ENCODE measurements at regions not wholly inside any gene's neighbourhood (a gene's known extent, or its start where the extent isn't known, plus 50 kb on each side); places are given as distances from the start of the nearest gene placed in this dataset.

GRCh38 chr2:65553504-65554074, 121.2 kb upstream of the SPRED2 start:
- no peak overlapping the region for H3K9ac ChIP-seq
- H3K4me3 ChIP-seq (ENCODE audit: low read depth in 2 of 2, low read length in 1 of 2), result no peak overlapping the region; a peak in 1 of 4 replicates
- H3K36me3 ChIP-seq (replicated peaks in 1 of 2; ENCODE audit: control insufficient read depth in 1 of 2, insufficient read depth in 2 of 2, low read length in 1 of 2), result no peaks in the 10 kb centered on the region
- no peaks in the 10 kb centered on the region for H3K79me2 ChIP-seq (ENCODE audit: insufficient read depth)
- ChIA-PET POLR2A (interaction anchor here (1.1 kb wide), 1 partner anchor 118 kb away, joined by 4 read pairs; no protein-coding TSS in a partner anchor), CTCF (interaction anchor here (0.7 to 2.8 kb wide), 14 partner anchors 13 to 302 kb away, joined by 3 to 23 read pairs (median 3); partner anchors contain the start of gene SPRED2)
- peaks cover 6 to 8% of the 10 kb centered on the region in 2 experiments; a peak in 2 of 4 replicates for H3K4me1 ChIP-seq (ENCODE audit: control insufficient read depth in 1 of 2, insufficient read depth in 2 of 2, low read depth in 1 of 2, low read length in 1 of 2)
- H4K20me1 ChIP-seq (ENCODE audit: insufficient read depth), result no peaks in the 10 kb centered on the region
- H3K9me3 ChIP-seq, result no peaks in the 10 kb centered on the region
- H3K4me2 ChIP-seq, result no peak overlapping the region
- H3K27me3 ChIP-seq (ENCODE audit: insufficient read depth), result no peaks in the 10 kb centered on the region
- H3K9me2 ChIP-seq, result no peaks in the 10 kb centered on the region
- H3F3A ChIP-seq (replicated peaks; ENCODE audit: insufficient read depth), result no peaks in the 10 kb centered on the region
- DNase-seq, result no peak
- no peak for TF ChIP-seq USF1 (IDR thresholded peaks at IDR 0.05; ENCODE audit: borderline replicate concordance, low read depth)
- TF ChIP-seq NFIC (IDR thresholded peaks at IDR 0.05; ENCODE audit: borderline replicate concordance), result no peak
- TF ChIP-seq JUND (IDR thresholded peaks at IDR 0.05), result no peak
- H3K27ac ChIP-seq (ENCODE audit: low read depth in 2 of 2, low read length in 1 of 2), result no peak overlapping the region
- 70% methylated on average over 10 of the region's 10 CpGs for WGBS (ENCODE audit: low lambda C conversion rate)
- no peak overlapping the region; the same call in 1 of the 2 replicates for H2AFZ ChIP-seq (ENCODE audit: low read depth)

- 97% methylated on average over 7 of the region's 7 CpGs for WGBS (ENCODE audit: low lambda C conversion rate)
- POLR2A ChIA-PET, result no interaction called here
- CTCF ChIA-PET, result interaction anchor here (1.9 to 2.8 kb wide), 2 partner anchors 286 kb away, joined by 7 to 23 read pairs; no protein-coding TSS in a partner anchor
Observed at GRCh38 chr2:65551528-65551927, 119.1 kb upstream of the SPRED2 start.

GRCh38 chr2:65550246-65550645, 117.8 kb upstream of the SPRED2 start:
- 70% methylated on average over 7 of the region's 7 CpGs for WGBS (ENCODE audit: low lambda C conversion rate)
- Histone ChIP-seq H3K9me3 (no peaks in the 10 kb centered on the region), H3K4me1 (ENCODE audit: control insufficient read depth in 1 of 2, insufficient read depth in 2 of 2, low read depth in 1 of 2, low read length in 1 of 2) (peaks cover 8 to 15% of the 10 kb centered on the region in 2 experiments; a peak in 2 of 4 replicates), H3K79me2 (ENCODE audit: insufficient read depth) (no peaks in the 10 kb centered on the region), H3K9ac (no peak overlapping the region), H3K9me2 (no peaks in the 10 kb centered on the region), H3K36me3 (replicated peaks in 1 of 2; ENCODE audit: control insufficient read depth in 1 of 2, insufficient read depth in 2 of 2, low read length in 1 of 2) (no peaks in the 10 kb centered on the region), H3K4me2 (no peak overlapping the region), H3F3A (replicated peaks; ENCODE audit: insufficient read depth) (no peaks in the 10 kb centered on the region), H3K4me3 (ENCODE audit: low read depth in 2 of 2, low read length in 1 of 2) (no peak overlapping the region), H2AFZ (ENCODE audit: low read depth) (no peak overlapping the region), H4K20me1 (ENCODE audit: insufficient read depth) (no peaks in the 10 kb centered on the region), H3K27ac (ENCODE audit: low read depth in 2 of 2, low read length in 1 of 2) (no peak overlapping the region), H3K27me3 (ENCODE audit: insufficient read depth) (no peaks in the 10 kb centered on the region)
- POLR2A ChIA-PET, result no interaction called here
- no peak for DNase-seq
- CTCF ChIA-PET, result interaction anchor here (0.6 to 1.9 kb wide), 3 partner anchors 34 to 285 kb away, joined by 3 to 7 read pairs (median 4); no protein-coding TSS in a partner anchor
- TF ChIP-seq PBX3 (IDR thresholded peaks at IDR 0.05) (no peak), EP300 (IDR thresholded peaks at IDR 0.05; ENCODE audit: borderline replicate concordance in 1 of 2, low read depth in 1 of 2, low read length in 1 of 2) (no peak), FOXJ3 (CRISPR knock-in tag; IDR thresholded peaks at IDR 0.05) (no peak), NFIC (IDR thresholded peaks at IDR 0.05; ENCODE audit: borderline replicate concordance) (no peak), CTCF (IDR thresholded peaks at IDR 0.05) (no peak), TCF12 (IDR thresholded peaks at IDR 0.05) (no peak), MEF2A (IDR thresholded peaks at IDR 0.05; ENCODE audit: borderline replicate concordance, low read depth) (no peak), YY1 (IDR thresholded peaks at IDR 0.05; ENCODE audit: low read depth) (no peak), POLR2AphosphoS5 (IDR thresholded peaks at IDR 0.05; ENCODE audit: low read depth, low read length) (no peak), FOXM1 (IDR thresholded peaks at IDR 0.05; ENCODE audit: low read depth) (no peak), TEAD4 (IDR thresholded peaks at IDR 0.05; ENCODE audit: borderline replicate concordance, insufficient read depth) (no peak)

More at GRCh38 chr2:65551528-65551927, 119.1 kb upstream of the SPRED2 start:
- Histone ChIP-seq H3K36me3 (replicated peaks in 1 of 2; ENCODE audit: control insufficient read depth in 1 of 2, insufficient read depth in 2 of 2, low read length in 1 of 2) (no peaks in the 10 kb centered on the region), H3K4me1 (ENCODE audit: control insufficient read depth in 1 of 2, insufficient read depth in 2 of 2, low read depth in 1 of 2, low read length in 1 of 2) (peaks cover 8 to 10% of the 10 kb centered on the region in 2 experiments; a peak in 2 of 4 replicates), H2AFZ (ENCODE audit: low read depth) (no peak overlapping the region), H3K79me2 (ENCODE audit: insufficient read depth) (no peaks in the 10 kb centered on the region), H3K27me3 (ENCODE audit: insufficient read depth) (no peaks in the 10 kb centered on the region), H3K9me2 (no peaks in the 10 kb centered on the region), H3K9me3 (no peaks in the 10 kb centered on the region), H3K4me3 (ENCODE audit: low read depth in 2 of 2, low read length in 1 of 2) (no peak overlapping the region), H3K9ac (no peak overlapping the region), H4K20me1 (ENCODE audit: insufficient read depth) (no peaks in the 10 kb centered on the region), H3K4me2 (no peak overlapping the region), H3F3A (replicated peaks; ENCODE audit: insufficient read depth) (no peaks in the 10 kb centered on the region), H3K27ac (ENCODE audit: low read depth in 2 of 2, low read length in 1 of 2) (no peak overlapping the region)
- TF ChIP-seq RAD21 (IDR thresholded peaks at IDR 0.05; ENCODE audit: low read length) (no peak), RFX5 (IDR thresholded peaks at IDR 0.05; ENCODE audit: low read length) (no peak), MEF2A (IDR thresholded peaks at IDR 0.05; ENCODE audit: borderline replicate concordance, low read depth) (no peak)
- no peak for DNase-seq
